ENCODE measurements at regions not wholly inside any gene's neighbourhood (a gene's known extent, or its start where the extent isn't known, plus 50 kb on each side); places are given as distances from the start of the nearest gene placed in this dataset.

DNA sequence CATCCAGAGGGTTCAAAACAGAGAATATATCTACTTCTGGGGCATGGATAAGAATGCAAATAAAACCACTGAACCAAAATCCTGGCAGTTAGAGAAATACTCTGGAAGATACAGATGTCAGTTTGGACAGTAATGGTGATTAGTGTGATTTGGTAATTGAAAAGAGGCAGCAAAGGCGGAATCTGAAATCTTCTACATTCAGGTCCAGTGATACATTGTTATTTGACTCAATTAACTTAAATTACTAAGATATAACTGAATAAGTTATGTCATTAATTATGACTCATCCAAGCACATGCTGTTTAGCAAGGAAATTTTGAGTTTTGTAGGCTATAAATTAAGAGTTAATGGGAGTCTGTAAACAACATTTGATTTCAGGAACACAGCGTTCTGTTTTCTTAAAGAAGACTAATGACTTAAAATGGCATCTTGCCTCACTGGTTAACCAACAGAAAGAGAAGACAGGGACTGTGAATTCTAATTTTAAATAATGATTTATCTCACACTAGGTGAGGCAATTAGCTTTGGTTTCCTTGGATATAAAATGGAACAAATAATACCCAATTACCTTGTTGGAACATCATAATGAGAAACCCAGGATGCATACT, 937.1 kb downstream of the PDHA2 start:
- DNase-seq (ENCODE audit: low spot score in 2 of 2), result no peak
- 64% methylated on average over 2 of the region's 2 CpGs for WGBS

DNA sequence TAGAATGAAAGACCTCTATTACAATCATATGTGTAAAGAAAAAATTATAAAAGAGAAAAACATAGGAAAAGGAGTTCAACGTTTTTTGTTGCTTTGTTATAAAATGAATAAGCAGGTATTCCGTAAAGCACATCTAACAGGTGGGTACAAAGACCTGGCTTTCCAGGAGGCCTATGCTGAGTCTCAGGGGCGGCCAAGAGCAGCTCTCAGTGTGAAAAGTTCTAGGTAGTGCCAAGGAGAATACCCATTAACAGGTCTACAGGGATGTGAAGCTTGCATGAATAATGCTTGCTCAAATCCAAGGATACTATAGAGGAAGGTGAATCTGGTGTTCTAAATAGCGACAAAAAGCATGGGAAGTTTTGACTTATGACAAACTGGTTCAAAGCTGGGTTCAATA, 944.4 kb downstream of the PDHA2 start:
- no peaks in the 10 kb centered on the region for H3K36me3 ChIP-seq
- no peak for DNase-seq (ENCODE audit: low spot score in 2 of 2)
- H3K27ac ChIP-seq, result no peak overlapping the region
- no peak for TF ChIP-seq POLR2A (IDR thresholded peaks at IDR 0.05)
- TF ChIP-seq CTCF (IDR thresholded peaks at IDR 0.05), result no peak
- TF ChIP-seq POLR2AphosphoS5 (IDR thresholded peaks at IDR 0.05), result no peak
- no peak for TF ChIP-seq EP300 (IDR thresholded peaks at IDR 0.05)
- no peaks in the 10 kb centered on the region for H3K4me1 ChIP-seq
- no peaks in the 10 kb centered on the region for H3K27me3 ChIP-seq
- 85% methylated on average over 4 of the region's 4 CpGs for WGBS
- no peak overlapping the region for H3K4me3 ChIP-seq
- no peaks in the 10 kb centered on the region for H3K9me3 ChIP-seq

More for the DNA sequence above, 937.1 kb downstream of the PDHA2 start:
- H3K4me3 ChIP-seq, result no peak overlapping the region
- H3K9me3 ChIP-seq, result no peaks in the 10 kb centered on the region
- no peak overlapping the region for H3K27ac ChIP-seq
- H3K27me3 ChIP-seq, result no peaks in the 10 kb centered on the region
- H3K36me3 ChIP-seq, result no peaks in the 10 kb centered on the region
- TF ChIP-seq EP300 (IDR thresholded peaks at IDR 0.05) (no peak), POLR2A (IDR thresholded peaks at IDR 0.05) (no peak), POLR2AphosphoS5 (IDR thresholded peaks at IDR 0.05) (no peak), CTCF (IDR thresholded peaks at IDR 0.05) (no peak)
- no peaks in the 10 kb centered on the region for H3K4me1 ChIP-seq

DNA sequence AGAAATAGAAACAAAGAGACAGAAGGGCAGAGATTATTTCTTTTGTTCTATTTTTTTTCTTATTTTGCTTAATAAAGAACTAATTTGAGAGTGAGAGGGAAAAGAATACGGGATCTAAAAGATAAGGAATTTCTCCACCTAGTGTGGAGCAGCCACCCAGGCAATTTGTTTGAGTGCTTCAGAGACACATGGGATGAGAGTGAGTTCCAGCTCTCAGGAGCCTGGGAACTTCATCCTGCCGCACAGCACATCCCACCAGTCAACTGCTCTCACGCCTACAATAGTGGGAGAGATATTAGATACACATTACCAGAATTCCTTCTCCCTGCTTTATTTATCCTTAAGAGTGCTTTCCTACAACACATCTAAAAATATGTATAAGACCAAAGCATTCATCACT, 946.4 kb downstream of the PDHA2 start:
- Histone ChIP-seq H3K9me3 (no peaks in the 10 kb centered on the region), H3K4me1 (no peaks in the 10 kb centered on the region), H3K36me3 (no peaks in the 10 kb centered on the region), H3K27me3 (no peaks in the 10 kb centered on the region), H3K4me3 (no peak overlapping the region), H3K27ac (no peak overlapping the region)
- no peak for DNase-seq (ENCODE audit: low spot score in 2 of 2)
- TF ChIP-seq POLR2A (IDR thresholded peaks at IDR 0.05), result no peak
- TF ChIP-seq POLR2AphosphoS5 (IDR thresholded peaks at IDR 0.05), result no peak
- TF ChIP-seq EP300 (IDR thresholded peaks at IDR 0.05), result no peak
- TF ChIP-seq CTCF (IDR thresholded peaks at IDR 0.05), result no peak
- 65% methylated on average over 3 of the region's 3 CpGs for WGBS

- H3K9me3 ChIP-seq, result no peaks in the 10 kb centered on the region
- no peak overlapping the region for H3K4me3 ChIP-seq
- no peaks in the 10 kb centered on the region for H3K27me3 ChIP-seq
- WGBS, result 85% methylated on average over 1 of the region's 1 CpG
- DNase-seq (ENCODE audit: low spot score in 2 of 2), result no peak
- no peaks in the 10 kb centered on the region for H3K36me3 ChIP-seq
- H3K27ac ChIP-seq, result no peak overlapping the region
- no peaks in the 10 kb centered on the region for H3K4me1 ChIP-seq
- TF ChIP-seq EP300 (IDR thresholded peaks at IDR 0.05) (no peak), CTCF (IDR thresholded peaks at IDR 0.05) (no peak), POLR2A (IDR thresholded peaks at IDR 0.05) (no peak), POLR2AphosphoS5 (IDR thresholded peaks at IDR 0.05) (no peak)
Observed at GRCh38 chr4:96787766-96788165, 947.9 kb downstream of the PDHA2 start.

DNA sequence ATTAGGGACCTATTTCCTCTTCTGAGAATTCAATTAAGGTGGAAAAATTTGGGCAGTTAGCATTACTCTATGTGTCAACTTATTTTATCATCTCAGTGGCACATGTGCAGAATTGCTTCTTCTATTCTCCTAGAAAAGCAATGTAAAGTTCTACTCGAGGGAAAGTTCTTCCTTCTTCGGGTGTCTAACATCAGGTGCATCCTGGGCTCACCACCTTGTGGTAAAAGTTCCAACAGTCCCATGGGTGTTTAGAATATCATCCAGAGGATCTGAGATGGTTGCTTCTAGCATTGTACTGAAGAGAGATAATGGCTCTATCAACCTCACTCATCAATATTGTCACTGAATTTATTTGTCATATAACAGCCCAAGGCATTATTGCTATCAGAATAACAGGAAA, 969.7 kb downstream of the PDHA2 start:
- Histone ChIP-seq H3K27me3 (no peaks in the 10 kb centered on the region), H3K4me3 (no peak overlapping the region), H3K27ac (no peak overlapping the region), H3K4me1 (no peaks in the 10 kb centered on the region), H3K36me3 (no peaks in the 10 kb centered on the region), H3K9me3 (no peaks in the 10 kb centered on the region)
- TF ChIP-seq POLR2A (IDR thresholded peaks at IDR 0.05) (no peak), CTCF (IDR thresholded peaks at IDR 0.05) (no peak), EP300 (IDR thresholded peaks at IDR 0.05) (no peak), POLR2AphosphoS5 (IDR thresholded peaks at IDR 0.05) (no peak)
- WGBS, result 74% methylated on average over 2 of the region's 2 CpGs
- DNase-seq (ENCODE audit: low spot score in 2 of 2), result no peak

All from suprapubic skin (tissue), 4 donors.